GM19468 (cell line): ENCODE measurements at regions not wholly inside any gene's neighbourhood (a gene's known extent, or its start where the extent isn't known, plus 50 kb on each side); places are given as distances from the start of the nearest gene placed in this dataset.
"Not testable (repeated sequence)": the region's sequence is repeated elsewhere in the genome, so short reads cannot be mapped to it uniquely, and the experiment has no call there.

ENCODE experiments used
- ATAC-seq: cut with Tn5 transposase; IDR thresholded peaks from one replicate; pipeline ENCODE4 v1.9.1; 2021; ENCODE audit warnings: mild to moderate bottlenecking, moderate library complexity, moderate number of reproducible peaks; ENCODE audit not compliant: unreplicated experiment; ENCODE audit errors: extremely low read depth

GRCh38 chr1:229154811-229155210 lies 116.1 kb upstream of the RAB4A start:
- no peak for ATAC-seq

DNA sequence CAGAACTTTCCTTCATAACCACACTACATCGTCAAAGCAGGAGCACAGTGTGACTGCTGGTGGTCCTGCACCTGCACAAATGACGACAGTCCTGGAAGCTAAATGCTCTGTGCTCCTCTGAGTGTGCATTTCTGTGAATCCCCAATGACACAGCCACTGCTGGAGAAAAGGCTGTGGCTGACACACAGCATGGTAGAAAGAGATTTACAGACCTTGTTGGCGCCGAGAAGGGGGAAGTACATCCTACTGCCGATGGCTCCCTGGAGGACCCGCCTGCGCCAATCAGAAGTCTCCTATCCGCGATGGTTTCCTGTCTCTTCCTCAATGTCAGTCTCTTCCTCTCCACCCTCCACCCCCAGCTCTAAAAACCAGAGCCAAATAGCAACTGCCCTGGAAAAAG lies 115.4 kb upstream of the RAB4A start:
- no peak for ATAC-seq

GRCh38 chr1:229156872-229157271 lies 114.0 kb upstream of the RAB4A start:
- no peak for ATAC-seq

GRCh38 chr1:229157480-229157879 lies 113.4 kb upstream of the RAB4A start:
- ATAC-seq = no peak

DNA sequence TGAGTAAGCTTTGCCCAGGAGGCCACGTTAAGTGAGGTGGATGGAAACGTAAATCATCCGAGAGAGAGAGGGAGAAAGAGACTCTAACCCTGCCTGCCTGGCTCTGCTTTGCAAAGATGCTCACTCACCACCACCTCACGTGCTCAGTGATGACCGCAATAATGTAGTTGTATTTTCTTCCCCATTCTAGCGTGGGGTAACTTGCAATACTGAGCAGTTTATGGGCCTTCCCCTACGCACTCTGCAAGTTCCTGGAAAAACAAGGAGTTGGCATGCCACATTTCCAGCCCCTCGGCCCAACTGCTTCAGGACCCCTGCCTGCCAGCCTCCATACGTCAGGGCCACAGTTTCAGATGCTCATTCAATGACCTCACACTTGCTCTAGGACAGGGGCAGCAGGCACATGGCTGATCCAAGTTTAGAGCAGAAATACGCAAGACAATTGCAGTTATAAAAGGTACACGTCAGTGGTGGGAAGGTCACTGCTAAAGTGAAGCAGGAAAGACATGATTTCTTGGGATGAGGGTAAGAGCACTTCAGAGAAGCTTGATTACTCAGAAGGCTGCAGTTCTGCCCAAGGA lies 112.5 kb upstream of the RAB4A start:
- no peak for ATAC-seq

- ATAC-seq = no peak
Measured at GRCh38 chr1:229158927-229159326, 112.0 kb upstream of the RAB4A start.

DNA sequence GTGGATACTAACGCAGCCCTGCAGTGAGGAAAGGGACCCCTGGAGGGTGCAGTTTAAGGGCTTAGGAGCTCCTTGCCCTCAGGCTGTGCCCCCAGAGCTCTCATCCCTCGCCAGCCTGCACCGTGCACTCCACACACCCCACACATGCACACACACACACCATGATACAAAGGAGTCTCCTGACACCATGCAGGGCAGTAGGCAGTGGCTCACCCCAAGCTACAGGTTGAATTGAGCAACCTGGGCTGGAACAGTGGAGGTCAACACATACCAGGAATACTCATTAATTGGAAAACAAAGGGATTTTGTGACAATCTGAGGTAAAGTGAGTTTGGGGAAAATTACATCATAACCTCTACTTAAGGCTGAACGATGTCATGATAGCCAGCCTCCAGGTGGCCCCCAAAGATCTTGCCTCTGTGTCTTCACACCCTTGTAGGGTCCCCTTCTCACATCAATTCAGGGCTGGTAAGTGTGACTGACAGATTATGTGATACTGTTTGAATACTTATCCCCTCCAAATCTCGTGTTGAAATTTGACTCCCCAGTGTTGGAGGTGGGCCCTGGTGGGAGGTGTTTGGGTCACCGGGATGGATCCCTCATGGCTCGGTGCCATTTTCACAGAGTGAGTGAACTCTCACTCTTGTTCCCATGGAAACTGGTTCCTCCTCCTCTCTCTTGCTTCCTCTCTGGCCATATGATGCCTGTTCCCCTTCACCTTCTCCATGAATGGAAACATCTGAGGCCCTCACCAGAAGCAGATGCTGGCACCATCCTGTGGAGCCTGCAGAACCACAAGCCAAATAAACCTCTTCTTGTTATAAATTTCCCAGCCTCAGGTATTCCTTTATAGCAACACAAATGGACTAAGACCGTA lies 111.0 kb upstream of the RAB4A start:
- ATAC-seq = no peak

- ATAC-seq = no peak
Measured at GRCh38 chr1:229161740-229162139, 109.2 kb upstream of the RAB4A start.

DNA sequence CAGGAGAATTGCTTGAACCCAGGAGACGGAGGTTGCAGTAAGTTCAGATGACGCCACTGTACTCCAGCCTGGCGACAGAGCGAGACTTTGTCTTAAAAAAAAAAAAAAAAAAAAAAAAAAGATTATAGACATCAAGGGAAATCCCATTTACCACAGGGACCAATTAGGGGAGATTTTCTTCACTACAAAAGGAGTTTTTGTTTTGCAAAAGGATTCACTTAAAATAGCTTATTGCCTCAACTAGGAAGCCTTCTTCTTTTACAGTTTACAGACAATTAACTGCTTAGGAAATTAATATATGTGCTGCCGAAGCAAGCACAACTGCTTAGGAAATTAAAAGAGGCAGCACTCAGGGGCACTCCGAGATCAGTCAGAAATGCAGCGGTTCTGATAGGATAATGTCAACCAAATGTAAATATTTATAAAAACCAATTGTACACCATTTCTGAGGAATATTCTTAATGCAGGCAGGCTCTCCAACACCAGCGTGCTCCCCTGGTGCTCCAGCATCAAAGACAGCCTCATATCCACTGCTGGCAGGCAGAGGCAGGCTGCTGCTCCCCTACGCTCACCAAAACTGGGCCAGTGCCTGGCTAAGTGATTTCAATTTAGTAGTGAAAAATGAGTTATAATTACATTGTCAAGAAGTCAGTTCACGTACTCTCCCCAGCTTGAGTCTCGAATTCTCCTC lies 107.9 kb upstream of the RAB4A start:
- ATAC-seq = no peak

GRCh38 chr1:229164348-229164747 lies 106.6 kb upstream of the RAB4A start:
- no peak for ATAC-seq

GRCh38 chr1:229164836-229165735 lies 105.8 kb upstream of the RAB4A start:
- ATAC-seq = no peak

DNA sequence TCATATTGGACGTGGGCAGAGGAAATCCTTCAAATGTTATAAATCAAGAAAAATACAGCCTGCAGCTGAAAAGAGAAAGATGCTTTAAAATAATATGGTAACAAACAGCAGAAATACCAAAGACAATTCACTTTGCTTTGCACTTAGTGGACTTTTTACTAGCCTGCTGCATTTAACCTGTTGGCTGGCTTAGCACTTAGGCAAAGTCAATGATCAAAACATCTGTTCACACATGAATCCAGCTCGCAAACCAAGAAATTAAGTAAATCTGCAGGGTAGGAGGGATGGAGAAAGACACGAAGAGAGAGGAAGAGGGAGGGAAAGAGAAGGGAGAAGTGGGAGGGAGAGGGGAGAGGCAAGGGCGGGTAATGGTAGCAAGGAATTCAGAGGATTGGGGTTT lies 103.6 kb upstream of the RAB4A start:
- ATAC-seq = no peak

- ATAC-seq = no peak
Measured at GRCh38 chr1:229169399-229169798, 101.5 kb upstream of the RAB4A start.

DNA sequence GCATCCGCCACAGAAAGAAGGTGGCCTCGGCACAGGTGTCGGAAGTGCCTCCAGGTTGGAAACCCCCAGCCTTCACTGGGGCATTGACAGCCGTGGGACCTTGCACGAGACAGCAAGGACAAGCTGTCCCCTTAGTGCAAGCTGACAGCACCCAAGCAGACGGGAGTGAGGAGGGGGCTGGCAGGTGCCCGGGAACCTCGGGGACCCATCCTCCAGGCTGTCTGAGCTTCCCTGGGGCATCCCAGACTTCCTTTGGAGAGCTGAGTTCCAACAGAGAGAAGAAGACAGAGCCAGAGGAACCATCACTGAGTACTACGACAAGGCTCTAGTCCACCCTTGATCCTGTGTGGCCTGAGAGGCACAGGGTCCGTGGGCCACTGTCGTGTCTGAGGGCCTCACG lies 100.6 kb upstream of the RAB4A start:
- no peak for ATAC-seq

DNA sequence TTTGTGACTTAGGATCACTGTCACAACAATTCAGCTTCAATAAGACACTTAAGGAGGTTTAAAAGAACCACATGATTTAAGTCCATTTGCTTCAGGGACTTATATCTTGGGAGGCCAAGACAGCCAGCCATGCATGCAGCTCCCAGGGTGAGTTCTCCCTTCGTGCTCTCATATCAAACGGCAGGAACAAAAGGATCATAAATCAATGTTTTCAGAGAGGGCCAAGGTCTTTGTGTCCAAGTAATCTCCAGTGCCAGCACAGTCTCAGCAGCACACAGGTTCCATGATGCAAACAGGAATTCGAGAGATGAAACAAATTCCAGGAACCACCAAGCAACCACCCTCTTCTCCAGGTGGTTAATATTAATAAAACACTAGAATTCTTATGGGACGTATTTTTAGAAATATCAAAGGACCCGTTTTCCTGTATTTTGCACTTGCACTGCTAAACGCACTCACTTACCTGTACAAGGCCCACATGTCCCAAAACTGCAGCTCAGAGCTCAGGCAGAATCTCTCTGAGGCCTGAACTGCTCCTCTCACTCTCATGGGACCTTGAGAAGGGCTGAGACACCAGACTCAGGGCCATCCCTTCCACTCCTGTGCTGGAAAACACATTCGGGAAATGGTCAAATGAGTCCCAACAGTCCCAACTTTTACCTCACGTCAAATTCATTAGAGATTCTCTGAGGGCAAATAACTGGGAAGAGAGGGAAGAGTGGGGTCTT lies 100.0 kb upstream of the RAB4A start:
- no peak for ATAC-seq

DNA sequence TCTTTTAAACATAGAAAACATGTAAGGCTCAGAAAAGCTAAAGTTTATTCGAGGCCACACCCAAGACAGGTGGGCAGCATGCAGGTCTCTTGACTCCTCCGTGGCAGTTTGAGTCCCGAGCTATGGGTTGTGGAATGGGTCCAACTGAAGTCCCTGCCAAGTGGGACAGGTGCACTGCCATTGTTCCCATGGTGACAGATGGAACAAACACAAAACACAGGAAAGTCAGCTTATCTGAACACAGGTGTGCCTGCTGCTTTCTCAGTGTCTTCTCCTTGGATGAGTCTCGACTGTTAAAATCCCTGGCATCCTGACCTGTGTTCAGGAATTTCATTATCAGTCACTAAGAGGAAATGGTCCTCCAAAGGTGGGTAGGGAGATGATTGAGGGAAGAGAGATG lies 99.0 kb upstream of the RAB4A start:
- no peak for ATAC-seq

DNA sequence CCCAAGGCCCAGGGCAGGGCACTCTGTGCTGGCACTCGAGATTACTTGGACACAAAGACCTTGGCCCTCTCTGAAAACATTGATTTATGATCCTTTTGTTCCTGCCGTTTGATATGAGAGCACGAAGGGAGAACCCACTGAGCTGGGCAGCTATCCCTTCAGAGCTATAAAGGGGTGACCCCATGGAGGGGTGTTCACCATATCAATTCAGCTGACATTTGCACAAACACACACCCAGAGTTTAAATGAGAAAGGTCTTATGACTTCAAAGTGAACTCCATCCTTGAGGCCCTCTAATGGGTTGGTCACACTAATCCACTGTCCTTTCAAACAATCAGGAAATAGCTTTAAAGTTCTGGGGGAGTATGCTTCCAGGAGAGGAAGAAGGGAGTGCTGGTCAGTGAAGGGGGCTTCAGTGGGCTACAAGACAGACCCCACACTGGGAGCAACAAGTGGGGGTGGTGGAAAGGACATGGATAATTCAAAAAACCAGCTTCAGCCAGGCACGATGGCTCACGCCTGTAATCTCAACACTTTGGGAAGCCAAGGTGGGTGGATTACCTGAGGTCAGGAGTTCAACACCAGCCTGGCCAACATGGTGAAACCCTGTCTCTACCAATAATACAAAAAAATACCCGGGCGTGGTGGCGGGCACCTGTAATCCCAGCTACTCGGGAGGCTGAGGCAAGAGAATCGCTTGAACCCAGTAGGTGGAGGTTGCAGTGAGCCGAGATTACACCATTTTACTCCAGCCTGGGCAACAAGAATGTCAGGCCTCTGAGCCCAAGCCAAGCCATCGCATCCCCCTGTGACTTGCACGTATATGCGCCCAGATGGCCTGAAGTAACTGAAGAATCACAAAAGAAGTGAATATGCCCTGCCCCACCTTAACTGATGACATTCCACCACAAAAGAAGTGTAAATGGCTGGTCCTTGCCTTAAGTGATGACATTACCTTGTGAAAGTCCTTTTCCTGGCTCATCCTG lies 97.1 kb upstream of the RAB4A start:
- not testable (repeated sequence) for ATAC-seq

- not testable (repeated sequence) for ATAC-seq
Measured at GRCh38 chr1:229175297-229175696, 95.6 kb upstream of the RAB4A start.
